NB4 (cell line): ENCODE measurements at regions not wholly inside any gene's neighbourhood (a gene's known extent, or its start where the extent isn't known, plus 50 kb on each side); places are given as distances from the start of the nearest gene placed in this dataset.

ENCODE experiments used
- MAX ChIP-seq: IDR thresholded peaks from 2 replicates; pipeline ENCODE4 v1.6.1; 2011; ENCODE audit warnings: low read depth, low read length
- MYC ChIP-seq: IDR thresholded peaks from 2 replicates; pipeline ENCODE4 v1.6.1; 2011; ENCODE audit warnings: low read depth, low read length
- TF ChIP-seq, protein P1 (sequence below): IDR thresholded peaks from one replicate; pipeline ENCODE4 v1.5.1; 2012; ENCODE audit warnings: low read depth, low read length

- TF ChIP-seq, protein P1, sequence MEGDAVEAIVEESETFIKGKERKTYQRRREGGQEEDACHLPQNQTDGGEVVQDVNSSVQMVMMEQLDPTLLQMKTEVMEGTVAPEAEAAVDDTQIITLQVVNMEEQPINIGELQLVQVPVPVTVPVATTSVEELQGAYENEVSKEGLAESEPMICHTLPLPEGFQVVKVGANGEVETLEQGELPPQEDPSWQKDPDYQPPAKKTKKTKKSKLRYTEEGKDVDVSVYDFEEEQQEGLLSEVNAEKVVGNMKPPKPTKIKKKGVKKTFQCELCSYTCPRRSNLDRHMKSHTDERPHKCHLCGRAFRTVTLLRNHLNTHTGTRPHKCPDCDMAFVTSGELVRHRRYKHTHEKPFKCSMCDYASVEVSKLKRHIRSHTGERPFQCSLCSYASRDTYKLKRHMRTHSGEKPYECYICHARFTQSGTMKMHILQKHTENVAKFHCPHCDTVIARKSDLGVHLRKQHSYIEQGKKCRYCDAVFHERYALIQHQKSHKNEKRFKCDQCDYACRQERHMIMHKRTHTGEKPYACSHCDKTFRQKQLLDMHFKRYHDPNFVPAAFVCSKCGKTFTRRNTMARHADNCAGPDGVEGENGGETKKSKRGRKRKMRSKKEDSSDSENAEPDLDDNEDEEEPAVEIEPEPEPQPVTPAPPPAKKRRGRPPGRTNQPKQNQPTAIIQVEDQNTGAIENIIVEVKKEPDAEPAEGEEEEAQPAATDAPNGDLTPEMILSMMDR: no peak
- TF ChIP-seq MAX (no peak), MYC (no peak)
Observed at GRCh38 chr18:57916684-57917083, 113.6 kb upstream of the ATP8B1 start.
